ENCODE measurements at regions not wholly inside any gene's neighbourhood (a gene's known extent, or its start where the extent isn't known, plus 50 kb on each side); places are given as distances from the start of the nearest gene placed in this dataset.

DNA sequence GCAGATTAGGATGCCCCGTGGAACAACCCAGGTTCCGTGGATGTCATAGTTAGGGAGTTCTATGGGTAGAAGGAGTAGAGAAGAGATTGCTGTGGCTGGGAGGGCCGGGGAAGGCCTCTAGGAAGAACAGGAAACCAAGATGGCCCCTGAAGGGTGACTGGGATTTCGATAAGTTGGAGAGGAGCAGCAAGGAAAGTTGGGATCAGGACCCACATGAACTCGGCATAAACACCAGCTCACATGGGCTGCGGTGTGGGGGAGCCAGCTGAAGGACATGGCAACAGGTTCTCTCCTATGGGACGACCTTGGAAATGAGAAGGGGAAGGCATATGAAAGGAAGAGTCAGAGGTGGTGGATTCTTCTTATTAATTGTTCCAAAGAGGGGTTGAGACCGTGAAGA, 333.7 kb upstream of the SHH start:
- TF ChIP-seq, protein P1, sequence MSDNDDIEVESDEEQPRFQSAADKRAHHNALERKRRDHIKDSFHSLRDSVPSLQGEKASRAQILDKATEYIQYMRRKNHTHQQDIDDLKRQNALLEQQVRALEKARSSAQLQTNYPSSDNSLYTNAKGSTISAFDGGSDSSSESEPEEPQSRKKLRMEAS (IDR thresholded peaks at IDR 0.05): no peak
- TF ChIP-seq, protein P2, sequence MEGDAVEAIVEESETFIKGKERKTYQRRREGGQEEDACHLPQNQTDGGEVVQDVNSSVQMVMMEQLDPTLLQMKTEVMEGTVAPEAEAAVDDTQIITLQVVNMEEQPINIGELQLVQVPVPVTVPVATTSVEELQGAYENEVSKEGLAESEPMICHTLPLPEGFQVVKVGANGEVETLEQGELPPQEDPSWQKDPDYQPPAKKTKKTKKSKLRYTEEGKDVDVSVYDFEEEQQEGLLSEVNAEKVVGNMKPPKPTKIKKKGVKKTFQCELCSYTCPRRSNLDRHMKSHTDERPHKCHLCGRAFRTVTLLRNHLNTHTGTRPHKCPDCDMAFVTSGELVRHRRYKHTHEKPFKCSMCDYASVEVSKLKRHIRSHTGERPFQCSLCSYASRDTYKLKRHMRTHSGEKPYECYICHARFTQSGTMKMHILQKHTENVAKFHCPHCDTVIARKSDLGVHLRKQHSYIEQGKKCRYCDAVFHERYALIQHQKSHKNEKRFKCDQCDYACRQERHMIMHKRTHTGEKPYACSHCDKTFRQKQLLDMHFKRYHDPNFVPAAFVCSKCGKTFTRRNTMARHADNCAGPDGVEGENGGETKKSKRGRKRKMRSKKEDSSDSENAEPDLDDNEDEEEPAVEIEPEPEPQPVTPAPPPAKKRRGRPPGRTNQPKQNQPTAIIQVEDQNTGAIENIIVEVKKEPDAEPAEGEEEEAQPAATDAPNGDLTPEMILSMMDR (IDR thresholded peaks at IDR 0.05; ENCODE audit: low read depth, low read length, missing input control): no peak
- Histone ChIP-seq H3K4me3 (ENCODE audit: low read depth in 1 of 3, low read length in 3 of 3) (no peak overlapping the region), H3K9me3 (ENCODE audit: control insufficient read depth in 4 of 4, low read length in 3 of 4) (no peaks in the 10 kb centered on the region), H3K9ac (ENCODE audit: low read depth in 1 of 2, low read length in 2 of 2) (no peak overlapping the region), H3K27ac (ENCODE audit: low read depth in 1 of 2, low read length in 2 of 2) (no peak overlapping the region), H3K36me3 (ENCODE audit: control insufficient read depth in 4 of 4, insufficient read depth in 3 of 4, low read depth in 1 of 4, low read length in 3 of 4) (no peaks in the 10 kb centered on the region), H3K27me3 (ENCODE audit: control insufficient read depth in 4 of 4, insufficient read depth in 4 of 4, low read length in 3 of 4) (no peaks in the 10 kb centered on the region), H3K4me1 (ENCODE audit: control insufficient read depth in 4 of 4, insufficient read depth in 4 of 4, low read length in 3 of 4) (peaks cover 0 to 1% (median 0%) of the 10 kb centered on the region in 4 donors)
- 84% methylated on average over 8 of the region's 8 CpGs for WGBS
- no peak for DNase-seq (ENCODE audit: low spot score)

DNA sequence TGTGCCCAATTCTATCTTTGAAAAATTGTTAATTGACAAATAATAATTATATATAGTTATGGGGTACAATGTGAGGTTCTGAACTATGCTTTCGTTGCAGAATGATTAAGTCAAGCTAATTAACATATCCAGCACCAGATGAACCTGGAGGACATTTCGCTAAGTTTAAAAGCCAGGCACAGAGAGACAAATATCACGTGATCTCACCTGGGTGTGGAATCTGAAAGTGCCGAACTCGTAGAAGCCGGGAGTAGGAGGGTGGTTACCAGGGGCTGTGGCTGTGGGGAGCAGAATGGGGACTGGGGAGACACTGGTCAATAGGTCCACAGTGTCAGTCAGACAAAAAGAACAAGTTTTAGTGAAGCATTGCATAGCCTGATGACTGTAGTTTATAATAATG, 332.9 kb upstream of the SHH start:
- Histone ChIP-seq H3K36me3 (ENCODE audit: control insufficient read depth in 4 of 4, insufficient read depth in 3 of 4, low read depth in 1 of 4, low read length in 3 of 4) (no peaks in the 10 kb centered on the region), H3K4me3 (ENCODE audit: low read depth in 1 of 3, low read length in 3 of 3) (no peak overlapping the region), H3K9me3 (ENCODE audit: control insufficient read depth in 4 of 4, low read length in 3 of 4) (no peaks in the 10 kb centered on the region), H3K27me3 (ENCODE audit: control insufficient read depth in 4 of 4, insufficient read depth in 4 of 4, low read length in 3 of 4) (no peaks in the 10 kb centered on the region), H3K4me1 (ENCODE audit: control insufficient read depth in 4 of 4, insufficient read depth in 4 of 4, low read length in 3 of 4) (peaks cover 0 to 1% (median 0%) of the 10 kb centered on the region in 4 donors), H3K9ac (ENCODE audit: low read depth in 1 of 2, low read length in 2 of 2) (no peak overlapping the region), H3K27ac (ENCODE audit: low read depth in 1 of 2, low read length in 2 of 2) (no peak overlapping the region)
- WGBS: 84% methylated on average over 6 of the region's 6 CpGs
- TF ChIP-seq EGR1 (IDR thresholded peaks at IDR 0.05; ENCODE audit: low read depth in 2 of 2) (no peak), RXRA (IDR thresholded peaks at IDR 0.05) (no peak), FOXA1 (IDR thresholded peaks at IDR 0.05) (no peak), NR2F2 (IDR thresholded peaks at IDR 0.05) (no peak), FOXA2 (IDR thresholded peaks at IDR 0.05) (no peak), JUND (IDR thresholded peaks at IDR 0.05) (no peak), RAD21 (IDR thresholded peaks at IDR 0.05) (no peak)
- TF ChIP-seq, protein P3, sequence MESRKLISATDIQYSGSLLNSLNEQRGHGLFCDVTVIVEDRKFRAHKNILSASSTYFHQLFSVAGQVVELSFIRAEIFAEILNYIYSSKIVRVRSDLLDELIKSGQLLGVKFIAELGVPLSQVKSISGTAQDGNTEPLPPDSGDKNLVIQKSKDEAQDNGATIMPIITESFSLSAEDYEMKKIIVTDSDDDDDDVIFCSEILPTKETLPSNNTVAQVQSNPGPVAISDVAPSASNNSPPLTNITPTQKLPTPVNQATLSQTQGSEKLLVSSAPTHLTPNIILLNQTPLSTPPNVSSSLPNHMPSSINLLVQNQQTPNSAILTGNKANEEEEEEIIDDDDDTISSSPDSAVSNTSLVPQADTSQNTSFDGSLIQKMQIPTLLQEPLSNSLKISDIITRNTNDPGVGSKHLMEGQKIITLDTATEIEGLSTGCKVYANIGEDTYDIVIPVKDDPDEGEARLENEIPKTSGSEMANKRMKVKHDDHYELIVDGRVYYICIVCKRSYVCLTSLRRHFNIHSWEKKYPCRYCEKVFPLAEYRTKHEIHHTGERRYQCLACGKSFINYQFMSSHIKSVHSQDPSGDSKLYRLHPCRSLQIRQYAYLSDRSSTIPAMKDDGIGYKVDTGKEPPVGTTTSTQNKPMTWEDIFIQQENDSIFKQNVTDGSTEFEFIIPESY (IDR thresholded peaks at IDR 0.05): no peak
- TF ChIP-seq, protein P4, sequence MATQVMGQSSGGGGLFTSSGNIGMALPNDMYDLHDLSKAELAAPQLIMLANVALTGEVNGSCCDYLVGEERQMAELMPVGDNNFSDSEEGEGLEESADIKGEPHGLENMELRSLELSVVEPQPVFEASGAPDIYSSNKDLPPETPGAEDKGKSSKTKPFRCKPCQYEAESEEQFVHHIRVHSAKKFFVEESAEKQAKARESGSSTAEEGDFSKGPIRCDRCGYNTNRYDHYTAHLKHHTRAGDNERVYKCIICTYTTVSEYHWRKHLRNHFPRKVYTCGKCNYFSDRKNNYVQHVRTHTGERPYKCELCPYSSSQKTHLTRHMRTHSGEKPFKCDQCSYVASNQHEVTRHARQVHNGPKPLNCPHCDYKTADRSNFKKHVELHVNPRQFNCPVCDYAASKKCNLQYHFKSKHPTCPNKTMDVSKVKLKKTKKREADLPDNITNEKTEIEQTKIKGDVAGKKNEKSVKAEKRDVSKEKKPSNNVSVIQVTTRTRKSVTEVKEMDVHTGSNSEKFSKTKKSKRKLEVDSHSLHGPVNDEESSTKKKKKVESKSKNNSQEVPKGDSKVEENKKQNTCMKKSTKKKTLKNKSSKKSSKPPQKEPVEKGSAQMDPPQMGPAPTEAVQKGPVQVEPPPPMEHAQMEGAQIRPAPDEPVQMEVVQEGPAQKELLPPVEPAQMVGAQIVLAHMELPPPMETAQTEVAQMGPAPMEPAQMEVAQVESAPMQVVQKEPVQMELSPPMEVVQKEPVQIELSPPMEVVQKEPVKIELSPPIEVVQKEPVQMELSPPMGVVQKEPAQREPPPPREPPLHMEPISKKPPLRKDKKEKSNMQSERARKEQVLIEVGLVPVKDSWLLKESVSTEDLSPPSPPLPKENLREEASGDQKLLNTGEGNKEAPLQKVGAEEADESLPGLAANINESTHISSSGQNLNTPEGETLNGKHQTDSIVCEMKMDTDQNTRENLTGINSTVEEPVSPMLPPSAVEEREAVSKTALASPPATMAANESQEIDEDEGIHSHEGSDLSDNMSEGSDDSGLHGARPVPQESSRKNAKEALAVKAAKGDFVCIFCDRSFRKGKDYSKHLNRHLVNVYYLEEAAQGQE (IDR thresholded peaks at IDR 0.05): no peak
- TF ChIP-seq, protein P2 (IDR thresholded peaks at IDR 0.05; ENCODE audit: low read depth, low read length, missing input control): no peak
- no peak for DNase-seq (ENCODE audit: low spot score)
